Activated CD8-positive, alpha-beta T cell treated with anti-CD3 and anti-CD28 coated beads for 36 hours (primary cell): ENCODE measurements at regions not wholly inside any gene's neighbourhood (a gene's known extent, or its start where the extent isn't known, plus 50 kb on each side); places are given as distances from the start of the nearest gene placed in this dataset.

Experiments
- ATAC-seq: fragments of 200-7000 bp; cut with Tn5 transposase; one replicate; pipeline ENCODE4 v1.10.0; 2021; ENCODE audit warnings: mild to moderate bottlenecking, moderate library complexity
- CTCF ChIA-PET: fragments of 350-600 bp; sonication (Branson Sonifier 250); formaldehyde crosslinking; loops from one replicate; lab custom pipeline; 2021; ENCODE audit warnings: antibody characterized with exemption; lab: Charles Lee
- POLR2A ChIA-PET: fragments of 350-600 bp; sonication (Branson Sonifier 250); formaldehyde crosslinking; loops from one replicate; lab custom pipeline; 2021; ENCODE audit warnings: antibody characterized with exemption; lab: Charles Lee
- DNase-seq: peaks from one replicate; pipeline ENCODE4 v3.0.0-alpha.2; 2020
- H3K27ac Mint-ChIP-seq: one replicate; pipeline ENCODE4 v1.8.0; 2021; ENCODE audit warnings: mild to moderate bottlenecking, mixed read lengths
- H3K27me3 Mint-ChIP-seq: one replicate; pipeline ENCODE4 v1.8.0; 2021; ENCODE audit warnings: mixed read lengths
- H3K36me3 Mint-ChIP-seq: one replicate; pipeline ENCODE4 v1.8.0; 2021; ENCODE audit warnings: low read depth, mixed read lengths
- H3K4me1 Mint-ChIP-seq: one replicate; pipeline ENCODE4 v1.8.0; 2021; ENCODE audit warnings: low read depth, mixed read lengths
- H3K4me3 Mint-ChIP-seq: one replicate; pipeline ENCODE4 v1.8.0; 2021; ENCODE audit warnings: mild to moderate bottlenecking, moderate library complexity, mixed read lengths
- H3K9me3 Mint-ChIP-seq: one replicate; pipeline ENCODE4 v1.8.0; 2021; ENCODE audit warnings: mixed read lengths
- CTCF ChIP-seq: fragments of 200-600 bp; IDR thresholded peaks from one replicate; pipeline ENCODE4 v1.8.0; 2022; ENCODE audit warnings: antibody characterized with exemption, mild to moderate bottlenecking
- intact Hi-C: fragments of 100-400 bp; cut with micrococcal nuclease; formaldehyde crosslinking; loops from one replicate; pipeline ENCODE4 v1.10.0; 2022

GRCh38 chr13:109427695-109428094, 358.7 kb downstream of the IRS2 start:
- Mint-ChIP-seq H3K36me3 (no peaks in the 10 kb centered on the region), H3K4me3 (no peak overlapping the region), H3K4me1 (peaks cover 11% of the 10 kb centered on the region), H3K9me3 (peaks cover 5% of the 10 kb centered on the region), H3K27ac (no peak overlapping the region), H3K27me3 (peaks cover 11% of the 10 kb centered on the region)
- TF ChIP-seq CTCF: no peak
- no peak for DNase-seq
- ChIA-PET POLR2A (no interaction called here), CTCF (no interaction called here)
- intact Hi-C loops: no loop called here
- no peak for ATAC-seq

- Mint-ChIP-seq H3K4me3 (no peak overlapping the region), H3K27ac (no peak overlapping the region), H3K27me3 (peaks cover 11% of the 10 kb centered on the region), H3K36me3 (no peaks in the 10 kb centered on the region), H3K9me3 (peaks cover 5% of the 10 kb centered on the region), H3K4me1 (peaks cover 11% of the 10 kb centered on the region)
- ChIA-PET POLR2A (no interaction called here), CTCF (no interaction called here)
- no peak for TF ChIP-seq CTCF
- intact Hi-C loops: no loop called here
- ATAC-seq: no peak
- DNase-seq: no peak
Measured at GRCh38 chr13:109427148-109427547, 359.2 kb downstream of the IRS2 start.

- H3K4me3 Mint-ChIP-seq: no peak overlapping the region
- H3K27ac Mint-ChIP-seq: no peak overlapping the region
- ChIA-PET POLR2A (no interaction called here), CTCF (no interaction called here)
- DNase-seq (no peak), ATAC-seq (no peak)
- H3K4me1 Mint-ChIP-seq: peaks cover 11% of the 10 kb centered on the region
- no peak for TF ChIP-seq CTCF
- no peaks in the 10 kb centered on the region for H3K36me3 Mint-ChIP-seq
- peaks cover 11% of the 10 kb centered on the region for H3K27me3 Mint-ChIP-seq
- peaks cover 5% of the 10 kb centered on the region for H3K9me3 Mint-ChIP-seq
- intact Hi-C loops: no loop called here
Measured at GRCh38 chr13:109426690-109426990, 359.7 kb downstream of the IRS2 start.

GRCh38 chr13:109425821-109426689, 360.3 kb downstream of the IRS2 start:
- Mint-ChIP-seq H3K4me1 (peaks cover 11% of the 10 kb centered on the region), H3K4me3 (no peak overlapping the region), H3K27ac (no peak overlapping the region), H3K9me3 (peaks cover 5% of the 10 kb centered on the region), H3K36me3 (no peaks in the 10 kb centered on the region), H3K27me3 (peaks cover 11% of the 10 kb centered on the region)
- no peak for DNase-seq
- TF ChIP-seq CTCF: no peak
- CTCF ChIA-PET: no interaction called here
- ATAC-seq: no peak
- POLR2A ChIA-PET: no interaction called here
- intact Hi-C loops: no loop called here

GRCh38 chr13:109422161-109422560, 364.2 kb downstream of the IRS2 start:
- no peak overlapping the region for H3K27ac Mint-ChIP-seq
- ChIA-PET CTCF (no interaction called here), POLR2A (interaction anchor here (0.6 kb wide), 1 partner anchor 199 kb away, joined by 3 read pairs; no protein-coding TSS in a partner anchor)
- no peak overlapping the region for H3K4me3 Mint-ChIP-seq
- H3K27me3 Mint-ChIP-seq: peaks cover 2% of the 10 kb centered on the region
- peaks cover 3% of the 10 kb centered on the region for H3K4me1 Mint-ChIP-seq
- no peaks in the 10 kb centered on the region for H3K36me3 Mint-ChIP-seq
- H3K9me3 Mint-ChIP-seq: no peaks in the 10 kb centered on the region
- intact Hi-C loops: no loop called here
- no peak for TF ChIP-seq CTCF
- ATAC-seq: no peak
- DNase-seq: no peak
